Stimulated activated memory B cell treated with anti-CD40 and anti-IgM and Interleukin-4, amounts not matched to agents 10 μg/mL and 1 μg/mL and 100 μg/mL, for 72 hours (primary cell): ENCODE measurements at regions not wholly inside any gene's neighbourhood (a gene's known extent, or its start where the extent isn't known, plus 50 kb on each side); places are given as distances from the start of the nearest gene placed in this dataset.

Experiments used
- ATAC-seq: fragments of 150-1000 bp; cut with Tn5 transposase; 2 replicates; pipeline ENCODE4 v1.10.0; 2021
- H3K27ac Mint-ChIP-seq: one replicate; pipeline ENCODE4 v1.8.0; 2022; ENCODE audit warnings: mild to moderate bottlenecking, mixed read lengths
- H3K27me3 Mint-ChIP-seq: one replicate; pipeline ENCODE4 v1.8.0; 2022; ENCODE audit warnings: mixed read lengths
- H3K36me3 Mint-ChIP-seq: one replicate; pipeline ENCODE4 v1.8.0; 2022; ENCODE audit warnings: mixed read lengths
- H3K4me1 Mint-ChIP-seq: one replicate; pipeline ENCODE4 v1.8.0; 2022; ENCODE audit warnings: mixed read lengths
- H3K4me3 Mint-ChIP-seq: one replicate; pipeline ENCODE4 v1.8.0; 2022; ENCODE audit warnings: mild to moderate bottlenecking, moderate library complexity, mixed read lengths
- H3K9me3 Mint-ChIP-seq: one replicate; pipeline ENCODE4 v1.8.0; 2022; ENCODE audit warnings: mixed read lengths

GRCh38 chr7:46208635-46209525 is 287.8 kb upstream of the IGFBP3 start:
- H3K9me3 Mint-ChIP-seq: no peaks in the 10 kb centered on the region
- no peaks in the 10 kb centered on the region for H3K27me3 Mint-ChIP-seq
- no peak for ATAC-seq
- no peaks in the 10 kb centered on the region for H3K4me1 Mint-ChIP-seq
- H3K4me3 Mint-ChIP-seq: no peak overlapping the region
- H3K27ac Mint-ChIP-seq: no peak overlapping the region
- H3K36me3 Mint-ChIP-seq: no peaks in the 10 kb centered on the region

DNA sequence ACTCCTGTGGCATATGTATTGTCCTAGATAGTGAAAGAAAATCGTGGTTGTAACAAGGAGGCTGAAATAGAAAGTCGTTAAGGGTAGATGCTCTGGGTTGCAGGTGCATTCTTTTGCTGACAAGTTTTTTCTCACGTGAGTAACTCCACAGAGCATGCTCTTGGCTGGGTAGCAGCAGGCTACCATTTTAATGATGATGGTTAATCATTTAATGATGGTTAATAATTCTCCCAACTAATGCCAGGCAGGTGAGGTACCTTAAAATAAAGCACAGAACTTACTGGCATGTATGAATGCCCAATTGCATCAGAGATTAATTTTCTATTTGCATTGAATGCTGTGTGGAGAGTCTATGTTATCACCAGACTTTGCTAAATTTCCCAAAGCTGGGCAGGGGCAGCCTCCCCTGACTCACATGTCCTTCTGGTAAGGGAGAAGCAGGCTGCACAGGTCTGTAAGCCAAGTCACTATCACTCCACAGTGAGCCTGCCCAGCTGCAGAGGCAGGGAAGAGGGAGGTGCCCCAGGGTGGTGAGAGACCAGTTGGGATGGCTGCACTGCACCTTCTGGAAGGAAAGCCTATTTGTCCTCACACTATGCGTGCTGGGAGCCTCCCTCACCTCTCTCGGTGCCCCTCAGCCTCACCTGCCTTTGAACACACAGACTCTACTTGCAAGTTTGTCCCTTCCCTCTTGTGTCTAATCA is 287.0 kb upstream of the IGFBP3 start:
- Mint-ChIP-seq H3K4me1 (no peaks in the 10 kb centered on the region), H3K9me3 (no peaks in the 10 kb centered on the region)

DNA sequence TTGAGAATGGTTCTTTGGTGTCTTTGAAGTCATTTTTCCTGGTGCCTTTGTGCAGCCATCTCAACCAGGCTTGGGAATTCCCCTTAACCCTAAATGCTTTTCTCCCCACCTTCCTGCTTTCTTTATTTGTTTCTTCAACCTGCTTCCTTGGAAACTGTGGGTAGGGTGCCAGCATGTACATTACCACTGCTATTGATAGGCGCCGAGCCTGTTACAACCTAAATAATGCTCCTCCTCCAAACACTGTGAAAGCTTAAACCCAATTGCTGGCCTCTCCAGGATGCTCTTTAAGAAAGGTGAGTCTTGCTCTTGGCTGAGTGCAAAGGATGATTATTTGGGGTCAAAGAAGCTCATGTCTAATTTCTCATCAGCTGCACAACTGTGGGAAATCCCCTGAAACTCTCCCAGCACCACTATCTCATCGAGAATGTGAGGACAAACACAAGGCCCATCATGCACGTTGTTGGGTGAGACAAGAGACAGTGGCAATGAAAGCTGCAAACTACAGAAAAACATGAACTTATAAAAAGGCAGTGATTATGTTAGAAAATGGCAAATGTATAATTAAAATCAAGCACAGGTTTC is 285.5 kb upstream of the IGFBP3 start:
- no peak for ATAC-seq
- Mint-ChIP-seq H3K9me3 (no peaks in the 10 kb centered on the region), H3K36me3 (no peaks in the 10 kb centered on the region), H3K27me3 (no peaks in the 10 kb centered on the region), H3K27ac (no peak overlapping the region), H3K4me3 (no peak overlapping the region), H3K4me1 (no peaks in the 10 kb centered on the region)

More for the DNA sequence above, 287.0 kb upstream of the IGFBP3 start:
- Mint-ChIP-seq H3K4me3 (no peak overlapping the region), H3K27me3 (no peaks in the 10 kb centered on the region), H3K27ac (no peak overlapping the region), H3K36me3 (no peaks in the 10 kb centered on the region)
- ATAC-seq: no peak

GRCh38 chr7:46205478-46205877 is 284.4 kb upstream of the IGFBP3 start:
- Mint-ChIP-seq H3K4me3 (no peak overlapping the region), H3K9me3 (no peaks in the 10 kb centered on the region), H3K4me1 (no peaks in the 10 kb centered on the region), H3K27ac (no peak overlapping the region), H3K27me3 (no peaks in the 10 kb centered on the region), H3K36me3 (no peaks in the 10 kb centered on the region)
- ATAC-seq: no peak

DNA sequence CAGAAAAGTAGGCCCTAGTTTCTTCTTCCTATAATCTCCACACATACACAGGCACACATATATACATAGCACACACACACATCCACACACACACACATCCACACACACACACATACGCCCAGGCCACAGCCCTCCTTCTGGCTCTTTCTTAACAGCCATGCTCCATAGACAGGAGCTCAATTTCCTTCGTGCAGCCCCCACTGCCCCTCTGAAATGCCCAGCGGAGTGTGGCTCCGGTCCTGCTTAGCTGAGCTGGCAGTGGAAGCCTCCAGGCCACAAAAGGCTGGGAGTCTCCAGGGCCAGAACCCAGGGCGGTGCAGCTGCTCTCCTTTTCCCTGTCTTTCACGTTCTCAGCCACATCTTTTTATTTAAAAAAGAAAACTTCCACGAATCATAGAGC is 282.9 kb upstream of the IGFBP3 start:
- no peaks in the 10 kb centered on the region for H3K4me1 Mint-ChIP-seq
- ATAC-seq: no peak
- H3K27me3 Mint-ChIP-seq: no peaks in the 10 kb centered on the region
- no peaks in the 10 kb centered on the region for H3K9me3 Mint-ChIP-seq
- H3K4me3 Mint-ChIP-seq: no peak overlapping the region
- H3K36me3 Mint-ChIP-seq: no peaks in the 10 kb centered on the region
- no peak overlapping the region for H3K27ac Mint-ChIP-seq

DNA sequence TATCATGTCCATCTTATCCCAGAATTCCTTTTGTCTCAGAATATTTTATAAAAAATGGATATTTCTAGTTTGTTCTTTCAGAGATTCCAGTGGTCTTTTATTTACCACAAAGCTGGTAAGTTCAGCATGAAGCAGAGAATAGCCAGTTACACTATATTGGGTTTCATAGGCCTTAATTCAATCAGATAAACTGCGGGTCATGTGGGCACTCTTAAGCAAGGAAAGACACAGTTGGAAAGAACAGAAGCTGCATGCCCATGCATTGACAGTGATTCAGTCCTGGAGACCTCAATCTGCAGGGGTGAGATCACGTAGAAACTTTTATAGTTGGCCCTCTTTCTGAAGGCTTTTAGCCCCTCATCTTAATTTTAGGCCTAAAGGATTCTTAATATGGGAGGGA is 281.3 kb upstream of the IGFBP3 start:
- Mint-ChIP-seq H3K4me3 (no peak overlapping the region), H3K4me1 (no peaks in the 10 kb centered on the region), H3K36me3 (no peaks in the 10 kb centered on the region), H3K27me3 (no peaks in the 10 kb centered on the region), H3K9me3 (peaks cover 2% of the 10 kb centered on the region), H3K27ac (no peak overlapping the region)
- ATAC-seq: no peak

GRCh38 chr7:46201961-46202360 is 280.9 kb upstream of the IGFBP3 start:
- Mint-ChIP-seq H3K27ac (no peak overlapping the region), H3K27me3 (no peaks in the 10 kb centered on the region), H3K9me3 (peaks cover 4% of the 10 kb centered on the region), H3K4me3 (no peak overlapping the region), H3K4me1 (no peaks in the 10 kb centered on the region), H3K36me3 (no peaks in the 10 kb centered on the region)
- ATAC-seq: no peak

DNA sequence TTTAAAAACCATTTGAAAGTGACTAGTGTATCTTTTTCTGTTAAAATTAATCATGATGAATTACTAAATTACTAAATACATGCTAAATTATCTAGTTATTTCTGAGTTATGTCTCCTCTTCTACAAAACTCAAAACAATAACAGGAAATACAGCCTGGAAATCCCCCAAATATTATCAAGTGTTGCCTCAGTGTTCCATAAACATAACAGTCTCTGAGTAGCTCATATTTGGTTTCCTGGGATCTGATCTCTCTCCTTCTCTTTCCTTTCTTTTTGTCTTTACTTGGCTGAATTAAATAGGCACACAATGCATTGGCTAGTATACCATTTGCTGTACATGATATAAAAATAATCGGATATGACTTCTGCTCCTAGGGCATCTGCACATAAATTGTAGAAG is 277.6 kb upstream of the IGFBP3 start:
- no peak overlapping the region for H3K4me3 Mint-ChIP-seq
- no peak overlapping the region for H3K27ac Mint-ChIP-seq
- no peak for ATAC-seq
- H3K4me1 Mint-ChIP-seq: no peaks in the 10 kb centered on the region
- no peaks in the 10 kb centered on the region for H3K36me3 Mint-ChIP-seq
- peaks cover 4% of the 10 kb centered on the region for H3K9me3 Mint-ChIP-seq
- H3K27me3 Mint-ChIP-seq: no peaks in the 10 kb centered on the region

- Mint-ChIP-seq H3K9me3 (peaks cover 4% of the 10 kb centered on the region), H3K36me3 (no peaks in the 10 kb centered on the region), H3K27me3 (no peaks in the 10 kb centered on the region), H3K4me3 (no peak overlapping the region), H3K27ac (no peak overlapping the region), H3K4me1 (no peaks in the 10 kb centered on the region)
- no peak for ATAC-seq
Observed at GRCh38 chr7:46197785-46198540, 276.9 kb upstream of the IGFBP3 start.

DNA sequence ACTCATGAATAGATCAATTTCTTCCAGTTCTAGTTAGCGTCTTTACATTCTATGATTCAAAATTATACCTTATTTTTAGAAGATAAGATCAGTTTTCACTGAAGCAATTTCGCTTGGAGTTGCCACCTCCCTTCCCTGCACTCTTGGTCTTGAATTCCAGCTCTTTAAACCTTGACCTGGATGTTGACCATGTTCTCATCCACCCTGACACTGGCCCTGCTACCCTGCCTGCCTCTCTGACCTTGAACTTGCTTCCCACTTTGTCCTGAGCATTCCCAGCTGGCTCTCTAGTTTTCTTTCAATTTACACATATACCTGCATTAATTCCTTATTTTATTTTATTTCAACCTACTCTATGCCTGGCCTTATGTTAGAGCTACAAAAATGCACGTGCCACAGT is 274.9 kb upstream of the IGFBP3 start:
- H3K36me3 Mint-ChIP-seq: no peaks in the 10 kb centered on the region
- no peak overlapping the region for H3K4me3 Mint-ChIP-seq
- no peaks in the 10 kb centered on the region for H3K27me3 Mint-ChIP-seq
- H3K27ac Mint-ChIP-seq: no peak overlapping the region
- H3K9me3 Mint-ChIP-seq: peaks cover 4% of the 10 kb centered on the region
- no peak for ATAC-seq
- no peaks in the 10 kb centered on the region for H3K4me1 Mint-ChIP-seq

GRCh38 chr7:46192271-46192670 is 271.2 kb upstream of the IGFBP3 start:
- no peak overlapping the region for H3K27ac Mint-ChIP-seq
- no peaks in the 10 kb centered on the region for H3K4me1 Mint-ChIP-seq
- peaks cover under 1% of the 10 kb centered on the region for H3K9me3 Mint-ChIP-seq

DNA sequence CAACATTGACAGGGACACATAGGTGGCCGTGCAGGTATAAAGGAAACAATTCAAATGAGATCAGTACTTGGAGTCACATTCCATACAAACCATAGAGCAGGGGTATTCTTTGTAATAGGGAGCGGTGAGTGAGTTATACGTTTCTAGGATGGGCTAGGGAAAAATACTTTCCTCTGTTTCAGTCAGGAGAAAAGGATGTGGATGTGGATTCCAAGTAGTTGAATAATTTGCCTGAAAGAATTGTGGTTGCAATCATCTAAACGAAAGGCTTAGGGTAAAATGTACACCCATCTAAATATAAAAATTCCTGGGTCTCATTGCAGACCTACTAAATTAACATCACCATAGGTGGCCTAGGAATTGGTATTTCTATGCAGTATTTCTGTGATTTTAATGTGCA is 270.7 kb upstream of the IGFBP3 start:
- H3K4me1 Mint-ChIP-seq: no peaks in the 10 kb centered on the region

More at GRCh38 chr7:46192271-46192670, 271.2 kb upstream of the IGFBP3 start:
- Mint-ChIP-seq H3K4me3 (no peak overlapping the region), H3K27me3 (no peaks in the 10 kb centered on the region), H3K36me3 (no peaks in the 10 kb centered on the region)
- ATAC-seq: no peak

GRCh38 chr7:46191296-46191695 is 270.2 kb upstream of the IGFBP3 start:
- Mint-ChIP-seq H3K27me3 (no peaks in the 10 kb centered on the region), H3K36me3 (no peaks in the 10 kb centered on the region), H3K4me1 (no peaks in the 10 kb centered on the region), H3K27ac (no peak overlapping the region), H3K9me3 (no peaks in the 10 kb centered on the region), H3K4me3 (no peak overlapping the region)
- ATAC-seq: peak; percentile 18

More for the DNA sequence above, 270.7 kb upstream of the IGFBP3 start:
- H3K27me3 Mint-ChIP-seq: no peaks in the 10 kb centered on the region
- H3K27ac Mint-ChIP-seq: no peak overlapping the region
- no peak for ATAC-seq
- no peaks in the 10 kb centered on the region for H3K9me3 Mint-ChIP-seq
- no peak overlapping the region for H3K4me3 Mint-ChIP-seq
- H3K36me3 Mint-ChIP-seq: no peaks in the 10 kb centered on the region

DNA sequence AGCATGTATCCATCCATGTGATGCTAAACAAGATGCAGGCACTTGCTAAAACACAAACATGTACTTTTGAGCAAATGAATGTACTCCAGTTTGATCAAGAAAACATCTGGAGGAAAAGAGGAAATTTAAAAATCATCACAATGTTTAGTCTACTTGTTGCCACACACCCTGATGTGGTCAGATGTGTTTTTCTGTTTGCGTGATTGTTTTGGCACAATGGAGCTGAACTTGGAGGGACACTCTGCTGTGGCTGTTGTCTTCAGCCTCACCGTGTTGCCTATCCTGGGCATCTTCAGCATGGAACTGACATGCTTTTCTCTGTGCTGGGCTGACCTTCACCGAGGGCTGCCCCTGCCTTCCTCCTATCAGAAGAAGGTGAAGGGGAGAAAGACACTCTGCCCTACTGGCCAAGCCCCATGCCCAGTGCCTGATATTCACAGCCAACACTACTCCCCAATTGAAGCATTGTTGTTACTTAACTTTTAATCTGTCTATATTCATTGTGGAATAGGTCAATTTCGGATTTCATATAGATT is 268.3 kb upstream of the IGFBP3 start:
- ATAC-seq: no peak
- H3K36me3 Mint-ChIP-seq: no peaks in the 10 kb centered on the region
- H3K27ac Mint-ChIP-seq: no peak overlapping the region
- no peaks in the 10 kb centered on the region for H3K9me3 Mint-ChIP-seq
- no peaks in the 10 kb centered on the region for H3K4me1 Mint-ChIP-seq
- no peak overlapping the region for H3K4me3 Mint-ChIP-seq
- no peaks in the 10 kb centered on the region for H3K27me3 Mint-ChIP-seq

DNA sequence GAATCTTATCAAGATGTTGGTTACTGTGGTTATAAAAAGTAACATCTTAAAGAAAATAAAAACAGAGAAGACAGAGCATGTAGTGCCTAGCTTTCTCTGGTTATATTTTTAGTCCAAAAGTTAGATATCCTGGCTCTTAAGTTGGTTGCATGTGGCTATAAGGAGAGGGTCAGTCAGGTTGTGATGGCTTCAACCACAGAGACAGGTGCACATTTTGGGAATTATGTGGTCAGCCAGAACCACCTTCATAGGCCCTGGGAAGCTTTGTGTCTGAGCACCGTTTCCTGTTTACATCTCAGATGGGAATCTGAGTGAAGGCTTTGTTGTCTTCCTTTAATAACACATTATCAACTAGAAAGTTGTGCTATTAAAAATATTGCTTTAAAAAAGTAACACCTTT is 265.1 kb upstream of the IGFBP3 start:
- Mint-ChIP-seq H3K27ac (no peak overlapping the region), H3K4me1 (no peaks in the 10 kb centered on the region), H3K9me3 (no peaks in the 10 kb centered on the region), H3K4me3 (no peak overlapping the region), H3K27me3 (no peaks in the 10 kb centered on the region), H3K36me3 (no peaks in the 10 kb centered on the region)
- ATAC-seq: no peak
